ENCODE measurements at regions not wholly inside any gene's neighbourhood (a gene's known extent, or its start where the extent isn't known, plus 50 kb on each side); places are given as distances from the start of the nearest gene placed in this dataset.

- POLR2A ChIA-PET = no interaction called here
- Histone ChIP-seq H3K79me2 (ENCODE audit: control insufficient read depth, insufficient read depth, low read length) (no peaks in the 10 kb centered on the region), H4K20me1 (ENCODE audit: control insufficient read depth, insufficient read depth, low read length, poor library complexity, severe bottlenecking) (no peaks in the 10 kb centered on the region), H3K9me3 (ENCODE audit: control extremely low read depth in 1 of 3, control insufficient read depth in 2 of 3, insufficient read depth in 1 of 3, low read length in 2 of 3) (peaks cover 0 to 6% (median 0%) of the 10 kb centered on the region in 3 donors), H3K27ac (ENCODE audit: low read length in 2 of 2) (no peak overlapping the region), H3K36me3 (replicated peaks in 1 of 2; ENCODE audit: control extremely low read depth in 1 of 2, control insufficient read depth in 1 of 2, extremely low read depth in 1 of 2, insufficient read depth in 2 of 2, low read length in 1 of 2) (no peaks in the 10 kb centered on the region), H3K4me3 (ENCODE audit: control extremely low read depth in 1 of 5, extremely low read depth in 1 of 5, insufficient read depth in 1 of 5, low read depth in 2 of 5, low read length in 4 of 5) (no peak overlapping the region), H3K4me1 (ENCODE audit: control insufficient read depth in 2 of 2, insufficient read depth in 2 of 2, low read length in 2 of 2) (no peaks in the 10 kb centered on the region), H3K4me2 (replicated peaks; ENCODE audit: low read depth, low read length, poor library complexity, severe bottlenecking) (no peak overlapping the region), H3K27me3 (replicated peaks in 1 of 4; ENCODE audit: control extremely low read depth in 1 of 4, control insufficient read depth in 3 of 4, insufficient read depth in 4 of 4, low read length in 3 of 4) (peaks cover 0 to 4% (median 0%) of the 10 kb centered on the region in 4 experiments), H3K9ac (ENCODE audit: low read length) (no peak overlapping the region), H2AFZ (ENCODE audit: insufficient read depth, low read depth, low read length, poor library complexity, severe bottlenecking) (no peak overlapping the region)
- CTCF ChIA-PET = no interaction called here
- TF ChIP-seq CTCF (IDR thresholded peaks at IDR 0.05) = no peak
- Mint-ChIP-seq H3K4me1 (no peaks in the 10 kb centered on the region), H3K9me3 (ENCODE audit: insufficient read depth) (peaks cover 2% of the 10 kb centered on the region), H3K27me3 (no peaks in the 10 kb centered on the region), H3K27ac (no peak overlapping the region), H3K4me3 (no peak overlapping the region)
- WGBS (ENCODE audit: insufficient coverage) = 70% methylated on average over 4 of the region's 7 CpGs
- intact Hi-C loops (cut with micrococcal nuclease) = no loop called here
- DNase-seq (no peak), ATAC-seq (ENCODE audit: low read depth) (no peak)
Measured at GRCh38 chr16:65783709-65784474, 582.6 kb upstream of the CDH5 start.

DNA sequence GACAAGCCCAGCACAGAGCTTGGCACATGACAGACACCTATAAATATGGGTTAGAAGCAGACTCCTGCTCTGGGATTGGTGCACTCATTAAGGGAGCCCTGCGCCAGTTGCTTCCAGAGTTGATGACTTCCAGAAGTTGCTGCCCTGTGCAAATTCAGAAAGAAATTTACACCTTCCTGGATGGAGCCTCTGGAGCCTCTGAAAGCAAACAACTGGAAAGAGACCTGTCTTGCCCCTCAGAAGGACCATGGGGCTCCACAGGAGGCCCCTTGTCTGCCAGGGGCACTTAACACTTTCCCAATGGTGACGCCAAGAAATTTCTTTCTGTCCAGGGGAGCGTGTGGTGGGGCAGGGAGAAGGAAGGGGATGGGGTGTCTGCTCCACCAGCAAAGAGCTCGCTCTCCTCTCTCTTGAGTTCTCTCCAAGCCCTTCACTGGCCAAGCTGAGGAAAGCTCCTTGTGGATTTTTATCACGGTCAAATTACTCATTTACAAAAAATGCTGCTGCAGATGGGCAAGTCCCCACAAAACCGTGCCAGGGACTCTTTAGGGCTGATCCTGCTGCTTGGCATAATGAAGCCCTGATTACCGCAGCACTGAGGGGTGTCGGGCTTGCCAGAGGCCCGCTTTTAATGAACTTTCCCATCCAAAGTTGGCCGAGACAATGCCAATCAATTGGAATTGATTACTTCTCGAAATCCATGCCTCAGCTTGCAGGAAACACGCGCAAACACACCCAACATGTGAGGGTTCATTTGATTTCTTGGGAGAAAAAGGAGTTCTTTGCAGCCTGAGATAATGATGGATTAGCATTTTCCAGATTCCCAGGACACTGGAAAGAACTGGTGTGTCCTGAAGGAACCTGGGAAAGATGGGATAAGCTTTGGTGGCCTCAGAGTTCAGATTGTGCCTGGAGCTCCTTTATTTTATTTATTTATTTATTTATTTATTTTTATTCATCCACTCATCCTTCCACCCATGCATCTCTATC, 583.6 kb upstream of the CDH5 start:
- no peak overlapping the region for H3K27ac ChIP-seq (ENCODE audit: low read length in 2 of 2)
- intact Hi-C loops (cut with micrococcal nuclease) = no loop called here
- CTCF ChIA-PET = no interaction called here

More for the DNA sequence above, 583.6 kb upstream of the CDH5 start:
- no peaks in the 10 kb centered on the region for H4K20me1 ChIP-seq (ENCODE audit: control insufficient read depth, insufficient read depth, low read length, poor library complexity, severe bottlenecking)
- 90% methylated on average over 10 of the region's 13 CpGs for WGBS (ENCODE audit: insufficient coverage)
- H3K9ac ChIP-seq (ENCODE audit: low read length) = no peak overlapping the region
- TF ChIP-seq EZH2 (IDR thresholded peaks at IDR 0.05; ENCODE audit: borderline replicate concordance, insufficient read depth, low read depth, low read length, poor library complexity, severe bottlenecking) (no peak), CTCF (IDR thresholded peaks at IDR 0.05) (no peak)
- ATAC-seq (ENCODE audit: low read depth) (no peak), DNase-seq (no peak)
- Mint-ChIP-seq H3K27me3 (no peaks in the 10 kb centered on the region), H3K9me3 (ENCODE audit: insufficient read depth) (peaks cover 2% of the 10 kb centered on the region), H3K27ac (no peak overlapping the region), H3K4me1 (no peaks in the 10 kb centered on the region), H3K4me3 (no peak overlapping the region)
- peaks cover 0 to 4% (median 0%) of the 10 kb centered on the region in 4 experiments for H3K27me3 ChIP-seq (replicated peaks in 1 of 4; ENCODE audit: control extremely low read depth in 1 of 4, control insufficient read depth in 3 of 4, insufficient read depth in 4 of 4, low read length in 3 of 4)
- H3K4me3 ChIP-seq (ENCODE audit: control extremely low read depth in 1 of 5, extremely low read depth in 1 of 5, insufficient read depth in 1 of 5, low read depth in 2 of 5, low read length in 4 of 5) = no peak overlapping the region
- H3K4me2 ChIP-seq (replicated peaks; ENCODE audit: low read depth, low read length, poor library complexity, severe bottlenecking) = no peak overlapping the region
- POLR2A ChIA-PET = no interaction called here
- no peaks in the 10 kb centered on the region for H3K36me3 ChIP-seq (replicated peaks in 1 of 2; ENCODE audit: control extremely low read depth in 1 of 2, control insufficient read depth in 1 of 2, extremely low read depth in 1 of 2, insufficient read depth in 2 of 2, low read length in 1 of 2)
- H3K79me2 ChIP-seq (ENCODE audit: control insufficient read depth, insufficient read depth, low read length) = no peaks in the 10 kb centered on the region
- no peak overlapping the region for H2AFZ ChIP-seq (ENCODE audit: insufficient read depth, low read depth, low read length, poor library complexity, severe bottlenecking)
- no peaks in the 10 kb centered on the region for H3K4me1 ChIP-seq (ENCODE audit: control insufficient read depth in 2 of 2, insufficient read depth in 2 of 2, low read length in 2 of 2)
- peaks cover 0 to 9% (median 0%) of the 10 kb centered on the region in 3 donors for H3K9me3 ChIP-seq (ENCODE audit: control extremely low read depth in 1 of 3, control insufficient read depth in 2 of 3, insufficient read depth in 1 of 3, low read length in 2 of 3)
